HG03469 (cell line): ENCODE measurements at regions not wholly inside any gene's neighbourhood (a gene's known extent, or its start where the extent isn't known, plus 50 kb on each side); places are given as distances from the start of the nearest gene placed in this dataset.
"Not testable (repeated sequence)": the region's sequence is repeated elsewhere in the genome, so short reads cannot be mapped to it uniquely, and the experiment has no call there.

ENCODE experiments used
- ATAC-seq: cut with Tn5 transposase; IDR thresholded peaks from one replicate; pipeline ENCODE4 v1.9.1; 2021; ENCODE audit warnings: mild to moderate bottlenecking, moderate library complexity, moderate number of reproducible peaks; ENCODE audit not compliant: unreplicated experiment

- ATAC-seq = no peak
Observed at GRCh38 chr13:78540058-78540457, 63.3 kb downstream of the POU4F1 start.

GRCh38 chr13:78526044-78526443, 77.3 kb downstream of the POU4F1 start:
- ATAC-seq = not testable (repeated sequence)

GRCh38 chr13:78524936-78525335, 78.4 kb downstream of the POU4F1 start:
- ATAC-seq = no peak

GRCh38 chr13:78521091-78521490, 82.3 kb downstream of the POU4F1 start:
- ATAC-seq = no peak

GRCh38 chr13:78520425-78520824, 82.9 kb downstream of the POU4F1 start:
- no peak for ATAC-seq

- not testable (repeated sequence) for ATAC-seq
Observed at GRCh38 chr13:78518482-78518881, 84.9 kb downstream of the POU4F1 start.

- no peak for ATAC-seq
Observed at GRCh38 chr13:78499802-78500201, 103.5 kb downstream of the POU4F1 start.

- ATAC-seq = no peak
Observed at GRCh38 chr13:78497702-78498355, 105.5 kb downstream of the POU4F1 start.

- ATAC-seq = no peak
Observed at GRCh38 chr13:78491978-78492377, 111.4 kb downstream of the POU4F1 start.

- not testable (repeated sequence) for ATAC-seq
Observed at GRCh38 chr13:78490225-78490624, 113.1 kb downstream of the POU4F1 start.

- no peak for ATAC-seq
Observed at GRCh38 chr13:78487707-78488106, 115.6 kb downstream of the POU4F1 start.

- ATAC-seq = no peak
Observed at GRCh38 chr13:78485803-78486202, 117.5 kb downstream of the POU4F1 start.

- no peak for ATAC-seq
Observed at GRCh38 chr13:78478183-78478582, 125.2 kb downstream of the POU4F1 start.

- ATAC-seq = no peak
Observed at GRCh38 chr13:78476910-78477309, 126.4 kb downstream of the POU4F1 start.

GRCh38 chr13:78468621-78469020, 134.7 kb downstream of the POU4F1 start:
- ATAC-seq = no peak

- ATAC-seq = no peak
Observed at GRCh38 chr13:78465250-78465649, 138.1 kb downstream of the POU4F1 start.

- ATAC-seq = no peak
Observed at GRCh38 chr13:78460176-78460575, 143.2 kb downstream of the POU4F1 start.

GRCh38 chr13:78443839-78444238, 159.5 kb downstream of the POU4F1 start:
- ATAC-seq = no peak

GRCh38 chr13:78437781-78438180, 165.6 kb downstream of the POU4F1 start:
- no peak for ATAC-seq

- ATAC-seq = no peak
Observed at GRCh38 chr13:78436311-78436710, 167.0 kb downstream of the POU4F1 start.

- ATAC-seq = no peak
Observed at GRCh38 chr13:78431328-78431727, 172.0 kb downstream of the POU4F1 start.

GRCh38 chr13:78430811-78431210, 172.5 kb downstream of the POU4F1 start:
- no peak for ATAC-seq

- no peak for ATAC-seq
Observed at GRCh38 chr13:78430166-78430791, 173.1 kb downstream of the POU4F1 start.
